HG03460 (cell line): ENCODE measurements at regions not wholly inside any gene's neighbourhood (a gene's known extent, or its start where the extent isn't known, plus 50 kb on each side); places are given as distances from the start of the nearest gene placed in this dataset.

Experiments used
- ATAC-seq: cut with Tn5 transposase; IDR thresholded peaks from one replicate; pipeline ENCODE4 v1.9.1; 2021; ENCODE audit not compliant: unreplicated experiment

- no peak for ATAC-seq
Observed at GRCh38 chrX:19172741-19173140, 50.5 kb upstream of the ADGRG2 start.

GRCh38 chrX:19174401-19175025, 52.2 kb upstream of the ADGRG2 start:
- no peak for ATAC-seq

GRCh38 chrX:19176901-19177630, 54.8 kb upstream of the ADGRG2 start:
- no peak for ATAC-seq

GRCh38 chrX:19177721-19178120, 55.5 kb upstream of the ADGRG2 start:
- no peak for ATAC-seq

- no peak for ATAC-seq
Observed at GRCh38 chrX:19178402-19178801, 56.1 kb upstream of the ADGRG2 start.

GRCh38 chrX:19179389-19179788, 57.1 kb upstream of the ADGRG2 start:
- no peak for ATAC-seq

- ATAC-seq: no peak
Observed at GRCh38 chrX:19181345-19181744, 59.1 kb upstream of the ADGRG2 start.

GRCh38 chrX:19182785-19183184, 60.5 kb upstream of the ADGRG2 start:
- no peak for ATAC-seq

- no peak for ATAC-seq
Observed at GRCh38 chrX:19183761-19184477, 61.7 kb upstream of the ADGRG2 start.

- no peak for ATAC-seq
Observed at GRCh38 chrX:19188566-19188965, 66.3 kb upstream of the ADGRG2 start.

GRCh38 chrX:19190902-19191301, 68.6 kb upstream of the ADGRG2 start:
- ATAC-seq: no peak

GRCh38 chrX:19193565-19193964, 71.3 kb upstream of the ADGRG2 start:
- ATAC-seq: no peak

- no peak for ATAC-seq
Observed at GRCh38 chrX:19194285-19195242, 72.3 kb upstream of the ADGRG2 start.

GRCh38 chrX:19195243-19195610, 73.0 kb upstream of the ADGRG2 start:
- ATAC-seq: no peak

- ATAC-seq: no peak
Observed at GRCh38 chrX:19198473-19198872, 76.2 kb upstream of the ADGRG2 start.

- ATAC-seq: no peak
Observed at GRCh38 chrX:19202171-19202570, 79.9 kb upstream of the ADGRG2 start.

- ATAC-seq: no peak
Observed at GRCh38 chrX:19204636-19205035, 82.4 kb upstream of the ADGRG2 start.

- ATAC-seq: no peak
Observed at GRCh38 chrX:19212037-19212436, 89.8 kb upstream of the ADGRG2 start.

GRCh38 chrX:19213610-19214152, 91.4 kb upstream of the ADGRG2 start:
- no peak for ATAC-seq

GRCh38 chrX:19214311-19214710, 92.0 kb upstream of the ADGRG2 start:
- no peak for ATAC-seq

- no peak for ATAC-seq
Observed at GRCh38 chrX:19225909-19226308, 103.6 kb upstream of the ADGRG2 start.
